ENCODE measurements at regions not wholly inside any gene's neighbourhood (a gene's known extent, or its start where the extent isn't known, plus 50 kb on each side); places are given as distances from the start of the nearest gene placed in this dataset.
"Not testable (repeated sequence)": the region's sequence is repeated elsewhere in the genome, so short reads cannot be mapped to it uniquely, and the experiment has no call there.

GRCh38 chr11:92159931-92160330 lies 64.7 kb upstream of the FAT3 start:
- Histone ChIP-seq H3K36me3 (no peaks in the 10 kb centered on the region), H3K27ac (no peak overlapping the region), H3K27me3 (replicated peaks; ENCODE audit: insufficient read depth) (no peaks in the 10 kb centered on the region), H3K4me1 (ENCODE audit: control insufficient read depth in 1 of 2, low read depth in 2 of 2) (no peaks in the 10 kb centered on the region), H3K4me3 (no peak overlapping the region), H3K9me3 (no peaks in the 10 kb centered on the region)
- DNase-seq (ENCODE audit: low spot score) (no peak), ATAC-seq (ENCODE audit: insufficient number of reproducible peaks, low FRiP score, low read depth) (no peak)
- no peak for TF ChIP-seq CTCF (IDR thresholded peaks at IDR 0.05)

- H3K9me3 ChIP-seq; H3K4me3 ChIP-seq; DNase-seq (ENCODE audit: low spot score); ATAC-seq (ENCODE audit: insufficient number of reproducible peaks, low FRiP score, low read depth); H3K36me3 ChIP-seq; H3K27me3 ChIP-seq (replicated peaks; ENCODE audit: insufficient read depth); H3K27ac ChIP-seq; H3K4me1 ChIP-seq (ENCODE audit: control insufficient read depth in 1 of 2, low read depth in 2 of 2): not testable (repeated sequence)
Measured at GRCh38 chr11:92157390-92157789, 67.2 kb upstream of the FAT3 start.

GRCh38 chr11:92154611-92155010 lies 70.0 kb upstream of the FAT3 start:
- TF ChIP-seq CTCF (IDR thresholded peaks at IDR 0.05): no peak
- no peak overlapping the region for H3K4me3 ChIP-seq
- no peak for ATAC-seq (ENCODE audit: insufficient number of reproducible peaks, low FRiP score, low read depth)
- H3K27me3 ChIP-seq (replicated peaks; ENCODE audit: insufficient read depth): no peaks in the 10 kb centered on the region
- H3K9me3 ChIP-seq: no peaks in the 10 kb centered on the region
- H3K4me1 ChIP-seq (ENCODE audit: control insufficient read depth in 1 of 2, low read depth in 2 of 2): no peaks in the 10 kb centered on the region
- DNase-seq (ENCODE audit: low spot score): no peak
- no peak overlapping the region for H3K27ac ChIP-seq
- no peaks in the 10 kb centered on the region for H3K36me3 ChIP-seq

DNA sequence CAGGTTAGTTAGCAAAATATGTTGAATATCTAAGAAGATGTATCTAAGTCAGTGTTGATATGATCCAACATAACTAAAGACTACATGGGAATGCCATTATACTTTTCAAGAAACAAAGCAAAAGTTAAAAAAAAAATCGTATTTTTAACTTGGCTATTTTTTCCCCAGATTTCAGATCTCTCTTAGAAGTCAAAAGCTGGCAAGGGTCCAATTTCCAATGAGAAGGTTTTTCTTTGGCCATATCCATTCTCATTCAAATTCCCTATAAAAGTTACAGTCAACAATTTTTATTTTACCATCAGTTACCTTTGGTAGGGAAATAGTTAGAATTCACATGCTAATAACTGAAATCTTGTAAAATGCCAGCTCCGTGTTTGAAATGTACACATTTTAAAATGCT lies 70.5 kb upstream of the FAT3 start:
- H3K36me3 ChIP-seq: no peaks in the 10 kb centered on the region
- no peak for DNase-seq (ENCODE audit: low spot score)
- H3K9me3 ChIP-seq: no peaks in the 10 kb centered on the region
- H3K4me3 ChIP-seq: no peak overlapping the region
- TF ChIP-seq CTCF (IDR thresholded peaks at IDR 0.05): no peak
- ATAC-seq (ENCODE audit: insufficient number of reproducible peaks, low FRiP score, low read depth): no peak
- H3K4me1 ChIP-seq (ENCODE audit: control insufficient read depth in 1 of 2, low read depth in 2 of 2): no peaks in the 10 kb centered on the region
- H3K27me3 ChIP-seq (replicated peaks; ENCODE audit: insufficient read depth): no peaks in the 10 kb centered on the region
- no peak overlapping the region for H3K27ac ChIP-seq

DNA sequence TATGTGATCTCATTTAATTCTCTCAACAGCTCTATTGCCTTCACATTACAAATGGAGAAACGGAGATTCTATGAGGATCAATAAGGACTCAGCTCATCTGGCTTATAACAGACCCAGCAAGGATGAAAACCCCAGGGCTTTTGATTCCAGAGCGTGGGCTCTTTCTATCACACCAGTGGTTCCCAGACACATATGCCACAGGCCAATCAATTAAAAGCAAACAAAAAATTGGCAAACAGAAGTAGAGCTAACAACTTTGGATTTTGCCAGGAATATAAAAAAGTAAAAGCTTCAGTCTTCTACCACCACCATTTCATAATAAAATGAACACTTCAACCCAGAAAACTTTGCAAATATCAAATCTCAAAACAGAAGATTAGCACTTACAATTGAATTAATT lies 71.1 kb upstream of the FAT3 start:
- no peaks in the 10 kb centered on the region for H3K4me1 ChIP-seq (ENCODE audit: control insufficient read depth in 1 of 2, low read depth in 2 of 2)
- no peak for TF ChIP-seq CTCF (IDR thresholded peaks at IDR 0.05)
- no peak for DNase-seq (ENCODE audit: low spot score)

GRCh38 chr11:92152245-92152644 lies 72.4 kb upstream of the FAT3 start:
- DNase-seq (ENCODE audit: low spot score) (no peak), ATAC-seq (ENCODE audit: insufficient number of reproducible peaks, low FRiP score, low read depth) (no peak)
- TF ChIP-seq CTCF (IDR thresholded peaks at IDR 0.05): no peak
- no peaks in the 10 kb centered on the region for H3K4me1 ChIP-seq (ENCODE audit: control insufficient read depth in 1 of 2, low read depth in 2 of 2)
- no peaks in the 10 kb centered on the region for H3K9me3 ChIP-seq
- H3K27ac ChIP-seq: no peak overlapping the region
- no peaks in the 10 kb centered on the region for H3K36me3 ChIP-seq
- H3K27me3 ChIP-seq (replicated peaks; ENCODE audit: insufficient read depth): no peaks in the 10 kb centered on the region
- no peak overlapping the region for H3K4me3 ChIP-seq

More for the DNA sequence above, 71.1 kb upstream of the FAT3 start:
- Histone ChIP-seq H3K36me3 (no peaks in the 10 kb centered on the region), H3K27me3 (replicated peaks; ENCODE audit: insufficient read depth) (no peaks in the 10 kb centered on the region), H3K4me3 (no peak overlapping the region), H3K27ac (no peak overlapping the region), H3K9me3 (no peaks in the 10 kb centered on the region)
- no peak for ATAC-seq (ENCODE audit: insufficient number of reproducible peaks, low FRiP score, low read depth)
